Chondrocyte (in vitro differentiated cells): ENCODE measurements at regions not wholly inside any gene's neighbourhood (a gene's known extent, or its start where the extent isn't known, plus 50 kb on each side); places are given as distances from the start of the nearest gene placed in this dataset.
"Not testable (repeated sequence)": the region's sequence is repeated elsewhere in the genome, so short reads cannot be mapped to it uniquely, and the experiment has no call there.

Source experiments
- DNase-seq: peaks from one replicate; pipeline ENCODE4 v3.0.0; 2021; ENCODE audit warnings: mixed read lengths, low spot score
- H3K27ac Mint-ChIP-seq: one replicate; pipeline ENCODE4 v1.8.0; 2021; ENCODE audit warnings: mild to moderate bottlenecking, moderate library complexity, mixed read lengths; ENCODE audit not compliant: unreplicated experiment
- H3K27me3 Mint-ChIP-seq: 2 replicates; pipeline ENCODE4 v1.8.0; 2021; ENCODE audit warnings: low read depth, mixed read lengths
- H3K36me3 Mint-ChIP-seq: 2 replicates; pipeline ENCODE4 v1.8.0; 2021; ENCODE audit warnings: low read depth, mixed read lengths
- H3K4me1 Mint-ChIP-seq: 2 replicates; pipeline ENCODE4 v1.8.0; 2021; ENCODE audit warnings: low read depth, mild to moderate bottlenecking, mixed read lengths
- H3K4me3 Mint-ChIP-seq: one replicate; pipeline ENCODE4 v1.8.0; 2021; ENCODE audit warnings: mild to moderate bottlenecking, moderate library complexity, mixed read lengths; ENCODE audit not compliant: unreplicated experiment
- H3K9me3 Mint-ChIP-seq: 2 replicates; pipeline ENCODE4 v1.8.0; 2021; ENCODE audit warnings: low read depth, mixed read lengths
- TF ChIP-seq, protein P1 (sequence below): fragments of 200-600 bp; sonication (generic); IDR thresholded peaks from 2 replicates; pipeline ENCODE4 v1.5.0; 2021; ENCODE audit warnings: antibody characterized with exemption, mild to moderate bottlenecking, moderate library complexity

DNA sequence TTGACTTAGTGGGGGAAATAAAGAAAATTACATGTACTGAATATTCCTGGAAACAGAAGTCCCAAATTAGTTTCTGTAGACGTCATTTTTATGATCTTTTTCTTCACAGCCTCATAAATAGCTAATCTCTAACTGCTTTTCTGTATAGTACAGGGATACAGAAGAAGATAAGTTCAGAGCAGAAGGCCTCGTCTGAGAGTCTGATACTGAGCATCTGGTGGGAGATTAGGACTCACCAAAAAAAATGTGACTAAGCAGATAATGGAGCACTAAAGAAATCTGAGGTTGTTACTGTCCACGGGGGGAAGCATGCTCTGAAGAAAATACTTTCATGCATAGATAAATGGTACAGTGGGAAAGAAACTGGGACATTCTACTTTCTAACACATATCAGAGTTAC, 115.3 kb upstream of the TRPC5 start:
- no peak overlapping the region for H3K27ac Mint-ChIP-seq
- no peaks in the 10 kb centered on the region for H3K36me3 Mint-ChIP-seq
- H3K4me1 Mint-ChIP-seq: no peaks in the 10 kb centered on the region
- TF ChIP-seq, protein P1, sequence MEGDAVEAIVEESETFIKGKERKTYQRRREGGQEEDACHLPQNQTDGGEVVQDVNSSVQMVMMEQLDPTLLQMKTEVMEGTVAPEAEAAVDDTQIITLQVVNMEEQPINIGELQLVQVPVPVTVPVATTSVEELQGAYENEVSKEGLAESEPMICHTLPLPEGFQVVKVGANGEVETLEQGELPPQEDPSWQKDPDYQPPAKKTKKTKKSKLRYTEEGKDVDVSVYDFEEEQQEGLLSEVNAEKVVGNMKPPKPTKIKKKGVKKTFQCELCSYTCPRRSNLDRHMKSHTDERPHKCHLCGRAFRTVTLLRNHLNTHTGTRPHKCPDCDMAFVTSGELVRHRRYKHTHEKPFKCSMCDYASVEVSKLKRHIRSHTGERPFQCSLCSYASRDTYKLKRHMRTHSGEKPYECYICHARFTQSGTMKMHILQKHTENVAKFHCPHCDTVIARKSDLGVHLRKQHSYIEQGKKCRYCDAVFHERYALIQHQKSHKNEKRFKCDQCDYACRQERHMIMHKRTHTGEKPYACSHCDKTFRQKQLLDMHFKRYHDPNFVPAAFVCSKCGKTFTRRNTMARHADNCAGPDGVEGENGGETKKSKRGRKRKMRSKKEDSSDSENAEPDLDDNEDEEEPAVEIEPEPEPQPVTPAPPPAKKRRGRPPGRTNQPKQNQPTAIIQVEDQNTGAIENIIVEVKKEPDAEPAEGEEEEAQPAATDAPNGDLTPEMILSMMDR: no peak
- H3K4me3 Mint-ChIP-seq: no peak overlapping the region
- no peak for DNase-seq
- H3K27me3 Mint-ChIP-seq: no peaks in the 10 kb centered on the region
- H3K9me3 Mint-ChIP-seq: no peaks in the 10 kb centered on the region

GRCh38 chrX:112190646-112191045, 108.1 kb upstream of the TRPC5 start:
- DNase-seq: no peak
- Mint-ChIP-seq H3K27me3 (no peaks in the 10 kb centered on the region), H3K4me3 (no peak overlapping the region), H3K4me1 (no peaks in the 10 kb centered on the region), H3K9me3 (peaks cover 3% of the 10 kb centered on the region), H3K27ac (no peak overlapping the region), H3K36me3 (no peaks in the 10 kb centered on the region)
- TF ChIP-seq, protein P1: no peak

- not testable (repeated sequence) for H3K4me1 Mint-ChIP-seq, H3K27me3 Mint-ChIP-seq
Measured at GRCh38 chrX:112181361-112181760, 98.8 kb upstream of the TRPC5 start.

GRCh38 chrX:112164420-112164819, 81.8 kb upstream of the TRPC5 start:
- Mint-ChIP-seq H3K9me3 (peaks cover 1% of the 10 kb centered on the region), H3K27me3 (peaks cover 7% of the 10 kb centered on the region), H3K4me3 (no peak overlapping the region), H3K27ac (no peak overlapping the region), H3K4me1 (no peaks in the 10 kb centered on the region), H3K36me3 (no peaks in the 10 kb centered on the region)
- DNase-seq: no peak
- TF ChIP-seq, protein P1: no peak

More at GRCh38 chrX:112181361-112181760, 98.8 kb upstream of the TRPC5 start:
- not testable (repeated sequence) for DNase-seq, H3K4me3 Mint-ChIP-seq, H3K36me3 Mint-ChIP-seq, H3K27ac Mint-ChIP-seq, H3K9me3 Mint-ChIP-seq

- Mint-ChIP-seq H3K36me3 (no peaks in the 10 kb centered on the region), H3K4me1 (no peaks in the 10 kb centered on the region), H3K27ac (no peak overlapping the region), H3K4me3 (no peak overlapping the region), H3K27me3 (peaks cover 7% of the 10 kb centered on the region), H3K9me3 (no peaks in the 10 kb centered on the region)
- TF ChIP-seq, protein P1: no peak
- DNase-seq: no peak
Measured at GRCh38 chrX:112163906-112164305, 81.3 kb upstream of the TRPC5 start.

DNA sequence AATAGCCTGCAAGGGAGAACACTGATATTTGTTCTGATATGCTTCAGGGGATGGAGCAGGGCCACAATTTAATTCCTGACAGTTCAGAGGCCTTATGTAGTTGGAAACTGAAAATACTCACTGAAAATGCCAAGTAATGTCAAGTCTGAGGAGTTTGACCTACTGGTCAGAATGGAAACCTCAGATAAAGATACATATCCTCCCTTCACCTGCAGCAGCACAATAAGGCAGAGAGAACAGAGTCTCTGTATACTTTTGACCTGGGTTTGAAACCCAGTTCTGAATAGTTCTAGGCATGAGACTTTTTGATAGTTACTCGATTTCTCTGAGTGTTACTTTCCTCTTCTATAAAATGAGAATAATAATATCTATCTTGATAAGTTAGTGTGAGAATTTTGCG, 65.8 kb upstream of the TRPC5 start:
- TF ChIP-seq, protein P1: no peak
- no peak for DNase-seq
- Mint-ChIP-seq H3K27me3 (peaks cover 7% of the 10 kb centered on the region), H3K4me1 (no peaks in the 10 kb centered on the region), H3K4me3 (no peak overlapping the region), H3K9me3 (peaks cover 2% of the 10 kb centered on the region), H3K36me3 (no peaks in the 10 kb centered on the region), H3K27ac (no peak overlapping the region)
